Muscle of back (tissue), 3 donors: ENCODE measurements at regions not wholly inside any gene's neighbourhood (a gene's known extent, or its start where the extent isn't known, plus 50 kb on each side); places are given as distances from the start of the nearest gene placed in this dataset.

Experiments used
- DNase-seq, 3 donors: peaks; one replicate each; pipeline versions ENCODE4 v3.0.0 to v3.0.0-alpha.2; 2013

GRCh38 chr12:91793676-91794075, 352.0 kb downstream of the BTG1 start:
- no peak for DNase-seq

DNA sequence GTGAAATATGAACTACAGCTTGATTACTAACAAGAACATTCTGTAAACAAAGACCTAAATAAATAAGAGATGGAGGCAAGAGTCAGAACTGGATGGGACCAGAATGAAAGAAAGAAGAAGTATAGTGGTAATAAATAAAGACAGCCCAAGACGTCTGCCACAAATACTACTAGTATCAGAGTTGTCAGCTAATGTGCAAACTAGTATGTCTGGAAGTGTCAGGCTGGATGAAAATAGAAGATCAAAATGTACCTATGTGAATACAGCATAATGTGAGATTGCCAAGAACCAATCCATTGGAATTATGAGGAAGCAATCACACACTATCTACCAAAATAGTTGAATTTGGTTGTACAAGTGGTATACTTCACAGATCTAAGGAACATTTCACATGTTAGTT, 353.0 kb downstream of the BTG1 start:
- no peak for DNase-seq

- no peak for DNase-seq
Measured at GRCh38 chr12:91786499-91787272, 359.0 kb downstream of the BTG1 start.

DNA sequence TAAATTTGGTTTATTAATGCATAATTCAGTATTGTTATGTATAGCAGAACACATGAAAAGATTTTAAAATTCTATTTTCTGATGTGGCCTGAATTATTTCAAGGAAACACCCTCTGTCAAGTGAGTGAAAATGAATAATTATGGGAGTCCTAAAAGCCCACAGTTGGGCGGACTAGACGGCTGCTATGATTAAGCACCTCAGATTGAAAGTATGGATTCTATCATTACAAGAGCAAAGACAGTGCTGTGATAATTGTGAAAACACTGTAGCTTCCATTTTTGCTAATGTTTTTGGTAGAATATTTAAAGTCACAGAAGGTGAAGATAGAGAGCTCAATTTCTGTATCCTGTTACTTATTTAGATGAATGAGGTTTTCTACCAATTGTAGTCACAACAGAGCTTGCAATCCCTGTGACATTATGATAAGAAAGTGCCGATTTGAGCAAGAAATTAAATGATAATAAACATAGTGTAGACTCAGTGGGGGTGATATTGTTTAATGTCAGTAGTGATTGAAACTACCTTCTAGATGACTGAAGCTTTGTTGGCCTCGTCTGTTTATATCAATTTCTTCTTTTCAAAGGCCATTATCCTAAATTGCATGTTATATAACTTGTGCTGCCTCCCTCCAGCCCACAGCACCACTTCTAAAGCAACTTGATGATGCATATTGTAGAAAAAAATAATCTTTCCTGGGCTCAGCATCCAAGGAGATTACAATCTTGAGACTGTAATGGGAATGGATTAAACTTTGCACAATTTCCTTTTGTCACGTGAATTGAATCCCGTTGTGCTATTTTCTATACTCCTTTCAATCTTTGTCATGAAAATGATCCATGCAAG, 359.8 kb downstream of the BTG1 start:
- no peak for DNase-seq

DNA sequence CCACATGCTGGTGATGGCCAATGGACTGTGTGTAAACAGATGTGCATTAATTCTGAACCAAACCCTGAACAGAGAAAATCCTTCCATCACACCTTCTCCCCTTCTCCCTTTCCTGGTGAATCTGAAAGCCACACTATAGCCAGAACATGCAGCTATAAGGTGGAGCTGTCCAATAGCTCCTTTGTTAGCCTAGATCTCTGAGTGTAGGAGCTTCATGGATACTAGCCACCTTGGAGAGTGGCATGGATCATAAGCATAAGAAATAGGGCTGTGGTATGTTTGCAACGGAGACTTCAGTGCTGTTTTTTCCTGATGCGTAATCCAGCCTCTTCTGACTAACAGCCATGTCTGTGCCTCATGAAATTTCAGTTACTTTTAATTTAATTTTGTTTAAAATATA, 364.5 kb downstream of the BTG1 start:
- DNase-seq, result peak in 1 of 3 donors; percentile 3

- peak in 2 of 3 donors; percentile 37 to 56 for DNase-seq
Measured at GRCh38 chr12:91778938-91779400, 366.7 kb downstream of the BTG1 start.

- DNase-seq, result peak; percentile 27 to 79 (median 49)
Measured at GRCh38 chr12:91778091-91778832, 367.4 kb downstream of the BTG1 start.

DNA sequence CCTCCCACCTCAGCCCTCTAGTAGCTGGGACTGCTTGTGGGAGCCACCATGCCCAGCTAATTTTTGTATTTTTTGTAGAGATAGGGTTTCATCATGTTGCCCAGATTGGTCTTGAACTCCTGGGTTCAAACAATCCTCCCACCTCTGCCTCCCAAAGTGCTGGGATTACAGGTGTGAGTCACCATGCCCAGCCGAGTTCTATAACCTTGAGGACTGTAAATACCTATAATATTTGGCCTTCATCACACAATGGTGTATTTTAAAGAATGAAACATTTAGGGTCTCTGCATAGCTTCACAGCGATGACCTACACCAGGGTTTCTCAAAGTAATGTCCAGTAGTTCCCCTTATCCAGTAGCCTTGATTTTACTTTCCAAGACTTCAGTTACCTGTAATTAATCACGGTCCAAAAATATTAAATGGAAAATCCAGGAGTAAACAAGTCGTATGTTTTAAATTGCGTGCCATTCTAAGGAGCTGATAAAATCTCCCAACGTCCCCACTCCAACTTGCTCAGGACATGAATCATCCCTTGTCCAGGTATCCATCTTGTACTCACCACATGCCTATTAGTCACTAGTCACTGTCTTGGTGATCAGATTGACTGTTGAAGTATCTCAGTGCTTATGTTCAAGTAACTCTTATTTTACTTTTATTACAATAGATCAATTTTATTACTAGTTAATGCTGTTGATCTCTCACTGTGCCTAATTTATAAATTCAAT, 368.2 kb downstream of the BTG1 start:
- no peak for DNase-seq

DNA sequence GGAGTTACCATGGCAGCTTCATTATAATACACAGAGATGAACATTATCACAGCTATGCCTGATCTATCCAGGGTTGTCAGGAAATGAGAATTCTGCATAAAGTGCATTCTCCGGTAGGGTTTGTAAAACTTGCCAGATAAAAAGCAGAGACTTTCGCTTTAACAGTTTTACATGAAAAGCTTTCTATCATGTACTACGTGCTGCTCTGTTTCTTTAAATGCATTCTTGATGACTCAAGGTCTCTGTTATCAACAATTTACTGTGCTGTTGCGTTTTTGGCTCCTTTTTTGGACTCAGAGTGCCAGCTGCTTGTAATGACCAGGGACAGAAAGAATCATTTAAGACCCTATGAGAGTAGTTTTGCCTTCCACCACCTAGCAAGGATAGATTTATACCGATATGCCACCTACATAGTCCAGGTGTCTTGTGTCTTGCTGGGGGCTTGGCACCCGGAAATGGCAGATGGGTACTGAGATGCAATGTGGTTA, 371.2 kb downstream of the BTG1 start:
- peak in 2 of 3 donors; percentile 7 to 36 for DNase-seq

DNA sequence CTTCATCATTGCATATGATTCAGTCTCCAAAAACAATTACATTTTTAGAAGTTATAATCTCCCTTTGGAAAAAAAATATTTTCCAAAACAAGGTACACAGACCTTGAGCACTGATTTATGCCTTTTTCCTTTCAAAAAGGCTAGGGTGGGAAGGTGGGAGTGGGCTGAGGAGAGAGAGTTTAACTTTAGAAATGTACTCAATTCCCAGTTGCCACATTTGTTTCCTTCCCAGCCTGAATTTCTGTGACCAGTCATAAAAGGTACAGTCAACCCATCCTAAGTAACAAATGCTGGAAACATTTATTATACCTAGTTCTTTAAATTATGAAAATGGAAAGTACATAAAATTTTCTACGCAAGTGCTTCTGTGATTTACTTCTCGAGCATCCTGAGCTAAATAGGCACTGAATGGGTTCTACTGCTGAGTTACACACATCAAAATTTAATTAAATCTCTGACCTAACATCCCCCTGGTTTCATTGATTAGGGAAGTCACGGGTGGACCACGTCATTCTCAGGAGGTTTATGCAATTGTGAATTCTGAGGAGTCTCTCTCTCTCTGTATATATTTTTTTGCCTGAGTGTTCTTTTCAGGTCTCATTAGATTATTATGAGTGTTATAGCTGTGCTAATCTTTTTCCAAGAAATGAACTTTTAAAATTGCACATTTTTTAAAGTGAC, 371.8 kb downstream of the BTG1 start:
- DNase-seq, result no peak

DNA sequence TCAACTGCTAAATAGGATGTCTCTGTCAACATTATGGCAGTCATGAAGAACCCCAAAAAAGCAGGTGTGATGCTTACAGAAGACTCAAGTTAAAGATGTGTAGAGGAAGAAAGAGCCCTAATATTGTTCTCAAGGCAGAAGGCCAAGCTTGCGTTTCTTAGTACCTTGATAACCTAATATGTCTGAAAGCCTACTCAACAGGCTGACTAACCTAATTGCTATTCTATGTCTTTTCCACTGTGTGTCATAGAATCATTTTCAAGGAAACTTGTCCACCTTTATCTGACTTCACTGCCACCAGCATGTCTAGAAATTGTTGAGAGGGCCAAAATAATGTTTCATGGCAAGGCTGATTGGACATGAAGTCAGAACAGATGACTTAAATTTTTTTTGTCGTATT, 373.2 kb downstream of the BTG1 start:
- DNase-seq, result no peak

- no peak for DNase-seq
Measured at GRCh38 chr12:91769736-91770135, 375.9 kb downstream of the BTG1 start.

DNA sequence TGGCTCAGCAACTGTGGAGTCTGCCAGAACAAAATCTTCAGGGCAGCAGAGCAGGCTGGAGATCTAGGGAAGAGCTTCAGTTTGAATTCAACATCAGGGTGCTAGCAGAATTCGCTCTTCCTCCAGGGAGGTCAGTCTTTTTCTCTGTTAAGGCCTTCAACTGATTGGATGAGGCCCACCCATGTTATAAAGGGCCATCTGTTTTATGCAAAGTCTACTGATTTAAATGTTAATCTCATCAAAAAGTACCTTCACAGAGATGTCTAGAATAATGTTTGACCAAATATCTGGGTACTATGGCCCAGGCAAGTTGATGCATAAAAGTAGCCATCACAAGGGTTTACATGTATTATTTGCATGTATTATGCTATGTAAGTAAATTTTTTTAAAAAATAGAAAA, 378.4 kb downstream of the BTG1 start:
- peak in 1 of 3 donors; percentile 29 for DNase-seq

DNA sequence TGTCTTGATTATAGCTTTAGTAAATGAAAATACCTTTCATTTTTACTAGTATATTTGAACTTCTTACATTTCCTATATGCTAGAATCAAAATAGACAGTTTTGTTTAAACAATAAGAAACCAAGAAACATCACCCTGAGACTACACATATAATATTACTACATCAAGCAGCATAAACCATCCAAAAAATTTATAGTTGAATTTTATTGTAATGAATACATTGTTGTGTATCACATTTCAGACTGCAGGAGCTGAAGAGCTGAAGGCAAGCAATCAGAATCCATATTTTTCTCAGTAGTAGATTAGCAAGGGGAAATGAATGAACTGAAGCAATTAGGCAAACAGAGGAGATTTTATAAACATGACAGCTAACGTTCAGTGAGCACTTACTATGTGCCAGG, 379.2 kb downstream of the BTG1 start:
- DNase-seq, result no peak

- peak; percentile 9 to 55 (median 16) for DNase-seq
Measured at GRCh38 chr12:91763654-91764370, 381.8 kb downstream of the BTG1 start.

DNA sequence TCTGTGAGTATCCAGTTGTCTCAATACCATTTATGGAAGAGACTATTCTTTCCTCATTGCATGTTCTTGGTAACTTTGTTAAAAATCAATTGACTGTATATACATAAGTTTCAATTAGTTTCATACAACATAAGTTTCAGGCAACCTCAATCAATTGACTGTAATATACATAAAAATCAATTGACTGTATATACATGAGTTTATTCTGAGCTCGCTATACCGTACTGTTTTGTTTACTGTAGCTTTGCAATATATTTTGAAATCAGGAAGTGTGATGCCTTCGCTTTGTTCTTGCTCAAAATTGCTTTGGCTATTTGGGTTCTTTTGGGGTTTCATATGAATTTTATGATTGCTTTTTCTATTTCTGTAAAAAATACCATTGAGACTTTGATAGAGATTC, 392.0 kb downstream of the BTG1 start:
- DNase-seq, result no peak

GRCh38 chr12:91746976-91747375, 398.7 kb downstream of the BTG1 start:
- no peak for DNase-seq

DNA sequence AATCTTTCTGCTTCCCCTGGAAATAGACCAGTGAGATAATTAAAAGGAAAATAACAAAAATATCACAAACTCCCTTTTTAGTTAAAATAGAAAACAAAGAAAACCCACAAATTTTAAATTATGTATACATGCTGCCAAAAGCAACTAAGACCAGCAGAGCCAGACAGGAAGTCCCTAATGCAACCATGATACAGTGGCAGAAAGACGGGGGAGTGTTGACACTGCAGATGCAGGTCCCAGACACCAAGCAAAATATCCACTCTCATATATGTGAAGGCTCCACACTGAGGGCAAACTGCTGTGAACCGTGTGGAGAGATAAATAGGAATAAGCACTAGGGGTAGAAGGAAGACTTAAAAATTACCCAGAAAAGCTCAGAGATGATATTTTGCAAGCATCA, 401.0 kb downstream of the BTG1 start:
- no peak for DNase-seq

DNA sequence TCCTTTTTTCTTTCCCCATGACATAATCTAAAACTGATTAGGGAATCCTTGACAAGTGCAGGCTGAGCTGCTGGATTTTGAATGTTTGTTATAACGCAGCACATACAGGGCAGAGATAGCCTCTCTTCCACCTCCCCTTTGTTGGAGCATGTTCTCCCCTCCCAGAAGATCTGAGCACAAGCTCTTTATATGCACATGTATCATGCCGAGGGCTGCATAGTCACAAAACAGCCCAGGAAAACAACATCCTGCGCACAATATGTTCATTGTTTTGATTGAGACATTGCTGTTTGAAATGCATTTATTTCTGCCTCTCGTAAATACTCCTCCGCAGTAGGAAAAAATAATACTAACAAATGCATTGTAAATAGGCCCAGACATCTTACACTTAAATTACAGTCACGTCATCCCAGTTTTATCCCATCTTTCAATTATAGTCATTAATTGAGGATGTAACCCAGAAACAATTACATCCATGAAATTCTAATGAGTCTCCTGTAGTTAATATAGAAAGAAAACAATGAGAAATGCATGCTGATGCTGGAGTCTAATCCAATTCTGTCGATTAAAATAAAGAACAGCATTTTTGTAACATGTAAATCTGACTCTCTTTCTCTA, 401.8 kb downstream of the BTG1 start:
- no peak for DNase-seq

- no peak for DNase-seq
Measured at GRCh38 chr12:91743280-91743679, 402.4 kb downstream of the BTG1 start.
